H9 (cell line): ENCODE measurements at regions not wholly inside any gene's neighbourhood (a gene's known extent, or its start where the extent isn't known, plus 50 kb on each side); places are given as distances from the start of the nearest gene placed in this dataset.
"Not testable (repeated sequence)": the region's sequence is repeated elsewhere in the genome, so short reads cannot be mapped to it uniquely, and the experiment has no call there.

Experiments used
- DNase-seq: peaks from one replicate; pipeline ENCODE4 v3.0.0-alpha.2; 2017
- H2AFZ ChIP-seq: one replicate; pipeline ENCODE4 v1.6.1; 2013; ENCODE audit warnings: mild to moderate bottlenecking, low read length, control low read depth, moderate library complexity
- H2AK5ac ChIP-seq: 2 replicates; pipeline ENCODE4 v1.6.1; 2013; ENCODE audit warnings: low read length, control low read depth, mixed read lengths; ENCODE audit not compliant: insufficient read length
- H2BK120ac ChIP-seq: one replicate; pipeline ENCODE4 v1.6.1; 2013; ENCODE audit warnings: low read depth, mild to moderate bottlenecking, low read length, control low read depth, inconsistent platforms; ENCODE audit not compliant: poor library complexity, severe bottlenecking
- H2BK12ac ChIP-seq: 2 replicates; pipeline ENCODE4 v1.6.1; 2013; ENCODE audit warnings: low read length, control low read depth, mixed read lengths, low read depth; ENCODE audit not compliant: insufficient read length
- H2BK15ac ChIP-seq: 2 replicates; pipeline ENCODE4 v1.6.1; 2013; ENCODE audit warnings: low read depth, low read length, control low read depth
- H2BK20ac ChIP-seq: one replicate; pipeline ENCODE4 v1.6.1; 2013; ENCODE audit warnings: low read depth, mild to moderate bottlenecking, low read length, control low read depth, inconsistent platforms; ENCODE audit not compliant: poor library complexity, severe bottlenecking
- H2BK5ac ChIP-seq: 2 replicates; pipeline ENCODE4 v1.6.1; 2013; ENCODE audit warnings: low read length, control low read depth, mixed read lengths; ENCODE audit not compliant: insufficient read length
- H3K14ac ChIP-seq: 2 replicates; pipeline ENCODE4 v1.6.1; 2013; ENCODE audit warnings: low read length, control low read depth; ENCODE audit not compliant: insufficient read depth
- H3K18ac ChIP-seq: 2 replicates; pipeline ENCODE4 v1.6.1; 2013; ENCODE audit warnings: low read depth, mild to moderate bottlenecking, mixed read lengths, low read length, control low read depth; ENCODE audit not compliant: insufficient read length
- H3K23ac ChIP-seq: 2 replicates; pipeline ENCODE4 v1.6.1; 2013; ENCODE audit warnings: low read length, control low read depth, mixed read lengths, low read depth; ENCODE audit not compliant: insufficient read length
- H3K23me2 ChIP-seq: 2 replicates; pipeline ENCODE4 v1.6.1; 2013; ENCODE audit warnings: low read depth, mild to moderate bottlenecking, mixed read lengths, low read length, control low read depth; ENCODE audit not compliant: insufficient read length, poor library complexity, severe bottlenecking
- H3K27ac ChIP-seq: 2 replicates; pipeline ENCODE4 v1.5.1; 2013; ENCODE audit warnings: low read length, control low read depth, mixed read lengths, low read depth; ENCODE audit not compliant: insufficient read length
- H3K27me3 ChIP-seq: 2 replicates; pipeline ENCODE4 v1.6.1; 2013; ENCODE audit warnings: low read length, control low read depth, inconsistent platforms; ENCODE audit not compliant: insufficient read depth
- H3K4ac ChIP-seq: 2 replicates; pipeline ENCODE4 v1.6.1; 2013; ENCODE audit warnings: low read depth, mild to moderate bottlenecking, control low read depth, inconsistent platforms, low read length, moderate library complexity
- H3K4me1 ChIP-seq: 2 replicates; pipeline ENCODE4 v1.6.1; 2013; ENCODE audit warnings: low read length, control low read depth, inconsistent platforms; ENCODE audit not compliant: insufficient read depth
- H3K4me2 ChIP-seq: 2 replicates; pipeline ENCODE4 v1.6.1; 2013; ENCODE audit warnings: low read length, control low read depth, mixed read lengths; ENCODE audit not compliant: insufficient read length, insufficient read depth
- H3K56ac ChIP-seq: 2 replicates; pipeline ENCODE4 v1.6.1; 2013; ENCODE audit warnings: low read depth, mild to moderate bottlenecking, mixed read lengths, low read length, control low read depth; ENCODE audit not compliant: insufficient read length
- H3K79me1 ChIP-seq: 2 replicates; pipeline ENCODE4 v1.6.1; 2013; ENCODE audit warnings: low read depth, mild to moderate bottlenecking, moderate library complexity, low read length, control low read depth, inconsistent platforms; ENCODE audit not compliant: insufficient read depth, poor library complexity, severe bottlenecking
- H3K79me2 ChIP-seq: 2 replicates; pipeline ENCODE4 v1.6.1; 2013; ENCODE audit warnings: low read length, control low read depth, inconsistent platforms; ENCODE audit not compliant: insufficient read depth
- H3K9ac ChIP-seq: 2 replicates; pipeline ENCODE4 v1.6.1; 2013; ENCODE audit warnings: low read length, control low read depth, mixed read lengths; ENCODE audit not compliant: insufficient read length; ENCODE audit errors: extremely low read depth
- H3K9me3 ChIP-seq: one replicate; pipeline ENCODE4 v1.6.1; 2013; ENCODE audit warnings: low read depth, low read length, inconsistent platforms; ENCODE audit not compliant: control insufficient read depth
- H3T11ph ChIP-seq: one replicate; pipeline ENCODE4 v1.6.1; 2013; ENCODE audit warnings: mild to moderate bottlenecking, low read length, control low read depth, inconsistent platforms
- H4K20me1 ChIP-seq: one replicate; pipeline ENCODE4 v1.6.1; 2013; ENCODE audit not compliant: control insufficient read depth, insufficient read length, insufficient read depth
- H4K5ac ChIP-seq: 2 replicates; pipeline ENCODE4 v1.6.1; 2013; ENCODE audit warnings: low read depth, mild to moderate bottlenecking, mixed read lengths, low read length, control low read depth; ENCODE audit not compliant: insufficient read length
- H4K8ac ChIP-seq: replicated peaks from 2 replicates; pipeline ENCODE4 v1.6.1; 2013; ENCODE audit warnings: low read length, control low read depth, mixed read lengths, low read depth; ENCODE audit not compliant: insufficient read length
- H4K91ac ChIP-seq: 2 replicates; pipeline ENCODE4 v1.6.1; 2013; ENCODE audit warnings: low read depth, mild to moderate bottlenecking, moderate library complexity, mixed read lengths, low read length, control low read depth; ENCODE audit not compliant: insufficient read length
- H3K27ac Mint-ChIP-seq, 3 experiments: 2 replicates in 2 of 3; 3 replicates in 1 of 3; pipeline ENCODE4 v1.8.0; 2020 to 2021; ENCODE audit warnings: mixed read lengths in 3 of 3, mild to moderate bottlenecking in 1 of 3, moderate library complexity in 1 of 3
- H3K27me3 Mint-ChIP-seq: 2 replicates; pipeline ENCODE4 v1.8.0; 2021; ENCODE audit warnings: low read depth, mild to moderate bottlenecking, moderate library complexity, mixed read lengths
- H3K36me3 Mint-ChIP-seq, 3 experiments: 2 replicates in 2 of 3; 3 replicates in 1 of 3; pipeline ENCODE4 v1.8.0; 2020 to 2021; ENCODE audit warnings: low read depth in 3 of 3, mixed read lengths in 3 of 3; ENCODE audit not compliant: insufficient read depth in 1 of 3
- H3K4me1 Mint-ChIP-seq, 2 experiments: 2 replicates each; pipeline ENCODE4 v1.8.0; 2020; ENCODE audit warnings: mixed read lengths in 2 of 2
- H3K4me3 Mint-ChIP-seq, 2 experiments: 2 replicates in 1 of 2; 3 replicates in 1 of 2; pipeline ENCODE4 v1.8.0; 2020 to 2021; ENCODE audit warnings: mild to moderate bottlenecking in 2 of 2, mixed read lengths in 2 of 2, moderate library complexity in 1 of 2
- H3K9me3 Mint-ChIP-seq, 2 experiments: 2 replicates in 1 of 2; 3 replicates in 1 of 2; pipeline ENCODE4 v1.8.0; 2020; ENCODE audit warnings: mild to moderate bottlenecking in 2 of 2, mixed read lengths in 2 of 2, moderate library complexity in 1 of 2
- CTCF ChIP-seq: fragments of 200-600 bp; sonication (generic); conservative IDR thresholded peaks from 3 replicates; pipeline ENCODE4 v1.8.0; 2021; ENCODE audit warnings: antibody characterized with exemption, mild to moderate bottlenecking
- WGBS: extraction: QIAGEN DNeasy Blood & Tissue Kit; methylation state at CpG from one replicate; pipeline ENCODE4 v1.1.7; 2013; ENCODE audit warnings: missing lambda C conversion rate, low lambda C conversion rate, mixed read lengths; ENCODE audit not compliant: insufficient read length; ENCODE audit errors: extremely low coverage; 5-methylcytosine and 5-hydroxymethylcytosine counted together

- no peak overlapping the region for H4K8ac ChIP-seq
- H3K79me2 ChIP-seq: no peaks in the 10 kb centered on the region
- Mint-ChIP-seq H3K27ac (no peak overlapping the region), H3K36me3 (peaks cover 0 to 5% (median 3%) of the 10 kb centered on the region in 3 experiments; a peak in 2 of 7 replicates), H3K27me3 (no peaks in the 10 kb centered on the region), H3K4me3 (no peak overlapping the region), H3K4me1 (no peaks in the 10 kb centered on the region), H3K9me3 (peaks cover 0 to 4% of the 10 kb centered on the region in 2 experiments; a peak in 4 of 5 replicates)
- no peak overlapping the region for H3K23ac ChIP-seq
- H4K5ac ChIP-seq: no peak overlapping the region
- H3T11ph ChIP-seq: no peak overlapping the region
- no peak overlapping the region for H2BK15ac ChIP-seq
- no CpG with 5 or more reads among the region's 3 CpGs for WGBS
- no peak overlapping the region for H2AFZ ChIP-seq
- no peaks in the 10 kb centered on the region for H3K79me1 ChIP-seq
- H3K56ac ChIP-seq: no peak overlapping the region
- no peaks in the 10 kb centered on the region for H4K20me1 ChIP-seq
- no peak overlapping the region for H2BK20ac ChIP-seq
- H3K4me2 ChIP-seq: no peak overlapping the region
- H3K9ac ChIP-seq: no peak overlapping the region
- no peaks in the 10 kb centered on the region for H3K23me2 ChIP-seq
- H3K4ac ChIP-seq: no peak overlapping the region
- no peaks in the 10 kb centered on the region for H3K9me3 ChIP-seq
- H2BK120ac ChIP-seq: no peak overlapping the region
- no peak overlapping the region for H2BK5ac ChIP-seq
- no peak overlapping the region for H3K27ac ChIP-seq
- H3K18ac ChIP-seq: no peak overlapping the region
- no peaks in the 10 kb centered on the region for H3K4me1 ChIP-seq
- no peaks in the 10 kb centered on the region for H3K27me3 ChIP-seq
- TF ChIP-seq CTCF: no peak
- no peak overlapping the region for H2BK12ac ChIP-seq
- no peak overlapping the region for H4K91ac ChIP-seq
- no peak overlapping the region for H3K14ac ChIP-seq
- no peak overlapping the region for H2AK5ac ChIP-seq
- no peak for DNase-seq
Observed at GRCh38 chr12:83886479-83886878, 1026.1 kb downstream of the SLC6A15 start.

DNA sequence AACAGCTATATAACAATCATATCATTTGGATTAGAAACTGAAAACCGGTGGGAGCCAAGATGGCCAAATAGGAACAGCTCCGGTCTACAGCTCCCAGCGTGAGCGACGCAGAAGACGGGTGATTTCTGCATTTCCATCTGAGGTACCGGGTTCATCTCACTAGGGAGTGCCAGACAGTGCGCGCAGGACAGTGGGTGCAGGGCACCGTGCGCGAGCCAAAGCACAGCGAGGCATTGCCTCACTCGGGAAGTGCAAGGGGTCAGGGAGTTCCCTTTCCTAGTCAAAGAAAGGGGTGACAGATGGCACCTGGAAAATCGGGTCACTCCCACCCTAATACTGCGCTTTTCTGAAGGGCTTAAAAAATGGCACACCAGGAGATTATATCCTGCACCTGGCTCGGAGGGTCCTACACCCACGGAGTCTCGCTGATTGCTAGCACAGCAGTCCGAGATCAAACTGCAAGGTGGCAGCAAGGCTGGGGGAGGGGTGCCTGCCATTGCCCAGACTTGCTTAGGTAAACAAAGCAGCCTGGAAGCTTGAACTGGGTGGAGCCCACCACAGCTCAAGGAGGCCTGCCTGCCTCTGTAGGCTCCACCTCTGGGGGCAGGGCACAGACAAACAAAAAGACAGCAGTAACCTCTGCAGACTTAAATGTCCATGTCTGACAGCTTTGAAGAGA, 1041.5 kb downstream of the SLC6A15 start:
- not testable (repeated sequence) for H3K27ac ChIP-seq, H4K8ac ChIP-seq, H2BK120ac ChIP-seq, H2BK12ac ChIP-seq, H3K9ac ChIP-seq, H3K4me3 Mint-ChIP-seq, H2AFZ ChIP-seq, H3K4me1 Mint-ChIP-seq, H3T11ph ChIP-seq, H3K23ac ChIP-seq, H4K20me1 ChIP-seq, H2BK20ac ChIP-seq, H3K56ac ChIP-seq, H3K4ac ChIP-seq, H3K79me1 ChIP-seq, H2BK15ac ChIP-seq, H3K27me3 ChIP-seq, H3K4me1 ChIP-seq, H2BK5ac ChIP-seq, H4K91ac ChIP-seq, H3K23me2 ChIP-seq, H3K4me2 ChIP-seq, H3K27ac Mint-ChIP-seq, H3K9me3 ChIP-seq, H3K18ac ChIP-seq, H3K27me3 Mint-ChIP-seq, DNase-seq, H4K5ac ChIP-seq, H3K14ac ChIP-seq, H3K79me2 ChIP-seq, H2AK5ac ChIP-seq
- Mint-ChIP-seq H3K36me3 (peaks cover 4 to 17% (median 5%) of the 10 kb centered on the region in 3 experiments; a peak in 5 of 7 replicates), H3K9me3 (peaks cover 11 to 14% of the 10 kb centered on the region in 2 experiments)
- no CpG with 5 or more reads among the region's 20 CpGs for WGBS
